Fibroblast of peridontal ligament (primary cell): ENCODE measurements at regions not wholly inside any gene's neighbourhood (a gene's known extent, or its start where the extent isn't known, plus 50 kb on each side); places are given as distances from the start of the nearest gene placed in this dataset.
"Not testable (repeated sequence)": the region's sequence is repeated elsewhere in the genome, so short reads cannot be mapped to it uniquely, and the experiment has no call there.

Experiments
- DNase-seq: peaks from one replicate; pipeline ENCODE4 v3.0.0-alpha.2; 2010; ENCODE audit errors: extremely low read depth

DNA sequence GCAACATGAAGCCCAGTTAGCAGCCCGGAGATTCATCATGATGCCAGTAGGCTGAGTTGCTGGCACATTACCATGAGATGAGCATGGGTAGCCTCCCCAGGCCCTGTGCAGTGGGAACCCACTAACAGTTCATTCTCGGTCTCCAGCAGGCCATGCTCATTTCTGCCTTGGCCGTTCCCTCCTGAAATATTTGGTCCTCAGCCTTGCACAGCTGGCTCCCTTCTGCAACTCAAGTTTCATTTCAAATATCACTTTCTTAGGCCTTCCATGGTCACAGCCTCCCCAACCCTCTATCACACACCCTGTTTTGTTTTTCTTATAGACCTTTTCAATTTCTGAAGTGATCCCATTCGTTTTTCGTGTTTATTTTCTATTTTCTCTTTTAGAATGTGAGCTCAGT, 125.4 kb upstream of the VLDLR start:
- no peak for DNase-seq

DNA sequence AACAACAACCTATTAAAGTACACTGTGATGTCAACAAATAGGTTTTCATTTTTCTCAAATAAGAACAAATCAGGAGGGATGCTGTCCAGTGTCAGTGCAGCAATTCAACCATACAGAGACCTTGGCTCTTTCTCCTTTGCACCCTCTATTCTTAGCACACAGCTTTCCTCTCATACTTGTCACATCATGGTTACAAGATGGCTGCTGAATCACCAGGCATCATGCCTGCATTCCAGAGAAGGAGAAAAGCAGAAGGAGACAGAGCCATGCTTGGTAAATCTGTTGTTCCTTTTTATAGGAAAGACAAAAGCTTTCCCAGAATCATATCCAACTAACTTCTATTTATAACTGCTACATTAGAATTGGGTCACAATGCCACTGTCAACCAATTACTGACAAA, 124.7 kb upstream of the VLDLR start:
- DNase-seq = no peak

DNA sequence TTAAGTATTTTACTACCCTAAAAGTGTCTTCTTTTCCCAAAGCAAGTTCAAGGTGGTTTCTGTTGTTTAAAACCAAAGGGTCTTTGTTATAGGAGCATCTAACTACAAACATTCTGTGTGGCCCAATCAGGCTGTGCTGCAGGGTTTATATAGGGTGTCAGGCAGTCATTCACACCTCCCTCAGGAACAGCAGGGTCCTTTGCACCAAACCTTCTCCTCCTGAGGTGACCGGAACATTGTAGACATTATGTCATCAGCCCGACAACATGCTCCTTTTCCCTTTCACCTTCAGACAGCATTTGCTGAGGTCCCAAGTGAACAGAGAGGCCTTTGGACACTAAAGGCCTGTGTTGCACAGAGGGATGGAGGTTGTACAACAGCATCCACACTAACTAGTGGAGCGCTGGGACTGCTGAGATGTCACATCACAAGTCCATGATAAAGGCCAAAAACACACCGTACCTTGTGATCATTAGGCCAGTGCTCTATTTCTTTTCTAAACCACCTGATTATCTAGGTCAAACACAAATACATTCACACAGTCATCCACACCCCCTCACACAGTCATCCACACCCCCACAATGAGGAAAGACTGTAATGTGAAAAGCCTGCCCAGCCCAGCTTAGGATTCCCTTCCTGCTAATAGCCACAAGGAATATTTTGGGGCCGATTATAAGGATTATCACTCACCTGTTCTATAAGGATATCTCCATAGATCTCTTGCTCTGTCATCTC, 123.8 kb upstream of the VLDLR start:
- DNase-seq = no peak

- no peak for DNase-seq
These were observed 119.4 kb upstream of the VLDLR start for GRCh38 chr9:2502210-2502609.

- peak; percentile 12 for DNase-seq
These were observed 118.8 kb upstream of the VLDLR start for GRCh38 chr9:2502760-2503159.

DNA sequence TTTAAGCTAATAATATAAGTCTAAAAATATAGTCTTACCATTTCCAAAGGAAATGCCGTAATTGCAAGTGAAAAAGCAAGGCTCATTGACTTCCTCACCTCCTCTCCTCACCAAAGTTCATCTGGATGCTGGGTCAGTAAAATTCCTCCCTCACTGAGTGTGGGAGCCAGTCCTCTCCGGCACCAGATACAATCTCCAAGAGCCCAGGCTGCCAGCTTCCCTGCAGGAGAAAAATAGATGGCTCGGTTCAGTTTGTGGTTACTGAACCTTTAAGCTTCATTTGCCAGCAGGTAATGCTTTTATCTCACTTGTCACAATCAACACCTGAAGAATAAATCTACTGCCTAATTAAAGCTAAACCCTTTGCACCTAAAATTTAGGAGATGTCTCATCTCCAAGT, 115.3 kb upstream of the VLDLR start:
- DNase-seq = no peak

DNA sequence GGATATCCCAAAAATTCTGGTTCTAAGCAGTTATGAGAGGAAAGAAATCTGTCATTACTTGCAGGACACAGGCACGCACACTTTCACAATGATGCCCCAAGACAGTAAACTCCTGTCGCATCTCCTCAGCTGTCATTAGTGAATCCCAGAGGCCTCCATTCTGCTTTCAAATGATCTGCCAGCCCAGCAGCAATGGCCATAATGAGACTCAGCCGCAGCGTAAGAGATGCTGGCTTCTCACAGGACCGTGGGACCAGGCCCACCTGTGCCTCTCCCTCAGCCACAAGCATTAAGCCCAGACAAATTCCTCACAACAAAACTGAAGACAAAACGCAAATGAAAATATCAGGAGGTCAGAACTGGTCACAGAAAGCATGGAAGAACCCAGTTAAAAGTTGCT, 98.0 kb upstream of the VLDLR start:
- DNase-seq = no peak

DNA sequence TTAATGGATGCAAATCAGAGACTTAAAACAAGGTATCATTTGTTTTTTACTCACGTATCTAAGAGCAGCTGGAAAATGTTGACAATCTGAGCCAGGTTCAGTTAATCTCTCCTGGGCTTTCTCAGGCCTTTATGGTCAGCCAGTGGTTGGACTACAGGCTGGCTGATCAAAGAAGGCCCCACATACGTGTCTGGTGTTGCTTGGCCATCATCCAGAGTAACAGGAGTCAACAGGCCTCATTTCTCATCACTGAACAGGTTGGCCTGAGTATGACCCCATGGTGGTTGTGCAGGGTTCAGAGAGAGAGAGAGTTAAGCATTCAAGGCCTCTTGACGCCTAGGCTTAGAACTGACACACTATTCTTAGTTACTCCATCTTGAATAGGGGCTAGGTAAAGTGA, 97.0 kb upstream of the VLDLR start:
- DNase-seq = no peak

GRCh38 chr9:2525147-2525546, 96.4 kb upstream of the VLDLR start:
- no peak for DNase-seq

DNA sequence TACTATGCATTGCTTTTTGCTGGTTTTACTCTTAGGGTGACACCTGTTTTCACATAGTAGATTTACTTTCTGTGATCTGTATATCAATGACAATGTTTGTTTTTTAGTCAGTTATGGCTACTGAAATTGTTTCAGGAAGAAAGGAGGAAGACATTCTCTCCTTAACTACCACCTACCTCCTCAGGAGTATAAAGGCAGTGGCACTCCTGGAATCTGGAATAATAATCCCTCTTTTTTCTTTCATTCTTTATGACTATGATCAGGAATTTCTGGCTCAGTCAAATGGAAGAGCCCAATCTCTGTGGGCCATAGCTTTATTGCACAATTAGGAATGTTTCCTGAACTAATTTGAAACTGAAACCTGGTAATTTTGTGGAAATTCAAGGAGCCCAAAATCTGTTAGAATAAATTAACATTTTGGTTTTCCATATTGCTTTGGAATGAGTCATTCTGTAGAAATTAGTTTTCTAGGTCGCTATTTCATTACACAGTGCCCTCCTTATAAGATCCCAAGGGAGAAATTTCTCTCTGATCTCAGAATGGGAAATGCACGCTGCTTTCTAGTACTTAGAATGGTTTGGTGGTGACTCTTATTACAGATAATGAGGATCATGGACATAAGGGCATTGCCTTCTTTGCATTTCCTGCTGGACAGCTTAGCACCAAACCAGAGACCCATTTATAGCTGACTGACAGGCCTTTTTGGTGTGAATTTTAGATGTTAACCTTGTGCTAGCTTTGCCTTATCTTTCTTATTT, 95.3 kb upstream of the VLDLR start:
- peak; percentile 3 for DNase-seq

DNA sequence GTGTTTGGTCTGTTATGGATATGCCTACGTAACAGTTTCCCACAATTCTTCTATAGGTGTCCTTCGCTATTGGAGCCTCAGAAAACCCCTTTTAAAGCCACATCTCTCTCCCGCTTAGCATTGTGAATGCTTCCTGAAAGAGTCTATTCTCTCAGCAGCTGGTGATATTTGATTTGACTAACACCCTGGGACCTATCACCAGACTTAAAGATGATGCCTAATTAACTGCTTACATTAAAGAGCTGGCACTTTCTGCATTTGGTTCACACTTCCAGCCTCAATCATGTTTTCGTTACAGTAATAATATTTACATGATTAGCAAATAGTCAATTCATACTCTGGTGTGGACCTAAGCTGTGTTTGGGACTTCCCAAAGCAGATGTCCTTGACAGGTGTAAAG, 90.1 kb upstream of the VLDLR start:
- DNase-seq = no peak

GRCh38 chr9:2536511-2536910, 85.1 kb upstream of the VLDLR start:
- no peak for DNase-seq

- no peak for DNase-seq
These were observed 75.6 kb upstream of the VLDLR start for GRCh38 chr9:2545881-2546490.

GRCh38 chr9:2555899-2556600, 65.5 kb upstream of the VLDLR start:
- not testable (repeated sequence) for DNase-seq

DNA sequence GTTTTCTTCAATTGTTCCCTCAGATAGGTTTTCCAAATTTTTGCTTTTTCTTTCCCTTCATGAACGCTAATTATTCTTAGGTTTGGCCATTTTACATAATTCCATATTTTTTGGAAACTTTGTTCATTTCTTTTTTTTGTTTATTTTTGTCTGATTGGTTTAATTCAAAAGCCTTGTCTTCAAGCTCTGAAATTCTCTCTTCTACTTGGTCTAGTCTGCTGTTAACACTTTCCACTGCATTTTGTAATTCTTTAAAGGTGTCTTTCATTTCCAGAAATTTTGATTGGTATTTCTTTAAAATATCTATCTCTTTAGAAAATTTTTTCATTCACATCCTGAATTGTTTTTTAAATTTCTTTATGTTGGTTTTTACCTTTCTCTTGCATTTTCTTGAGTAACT, 63.9 kb upstream of the VLDLR start:
- DNase-seq = no peak

DNA sequence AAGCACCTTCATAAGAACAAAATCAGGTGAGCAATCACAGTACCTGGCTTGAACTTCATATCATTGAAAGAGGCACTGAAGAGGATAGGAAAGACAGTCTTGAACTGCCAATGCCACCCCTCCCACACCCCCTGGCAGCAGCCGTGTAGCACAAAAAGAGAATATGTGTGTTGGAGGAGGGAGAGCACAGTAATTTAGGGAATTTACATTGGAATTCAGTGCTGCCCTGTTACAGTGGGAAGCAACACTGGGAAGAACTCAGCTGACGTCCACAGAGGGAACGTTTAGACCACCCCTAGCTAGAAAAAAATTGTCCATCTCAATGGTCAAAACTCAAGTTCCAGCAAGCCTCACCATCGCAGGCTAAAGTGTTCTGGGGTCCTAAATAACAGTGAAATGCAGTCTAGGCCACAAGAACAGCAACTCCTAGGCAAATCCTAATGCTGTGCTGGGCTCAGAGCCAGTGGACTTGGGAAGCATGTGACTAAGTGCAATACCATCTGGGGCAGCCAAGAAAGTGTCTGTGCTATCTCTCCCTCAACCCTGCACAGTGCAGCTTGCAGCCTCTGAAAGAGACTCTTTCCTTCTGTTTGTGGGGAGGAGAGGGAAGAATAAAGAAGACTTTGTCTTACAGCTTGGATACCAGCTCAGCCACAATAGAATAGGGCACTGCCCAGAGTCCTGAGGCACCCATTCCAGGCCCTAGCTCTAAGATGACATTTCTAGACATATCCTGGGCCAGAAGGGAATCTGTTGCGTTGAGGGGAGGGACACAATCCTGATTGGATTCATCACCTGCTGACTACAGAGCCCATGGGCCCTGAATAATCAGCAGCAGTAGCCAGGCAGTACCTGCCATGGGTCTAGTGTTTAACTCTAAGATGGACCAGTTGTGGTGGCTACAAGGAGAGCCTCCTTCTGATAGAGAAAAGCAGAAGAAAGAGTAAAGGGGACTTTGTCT, 62.1 kb upstream of the VLDLR start:
- peak; percentile 93 for DNase-seq

GRCh38 chr9:2560180-2560579, 61.4 kb upstream of the VLDLR start:
- no peak for DNase-seq

DNA sequence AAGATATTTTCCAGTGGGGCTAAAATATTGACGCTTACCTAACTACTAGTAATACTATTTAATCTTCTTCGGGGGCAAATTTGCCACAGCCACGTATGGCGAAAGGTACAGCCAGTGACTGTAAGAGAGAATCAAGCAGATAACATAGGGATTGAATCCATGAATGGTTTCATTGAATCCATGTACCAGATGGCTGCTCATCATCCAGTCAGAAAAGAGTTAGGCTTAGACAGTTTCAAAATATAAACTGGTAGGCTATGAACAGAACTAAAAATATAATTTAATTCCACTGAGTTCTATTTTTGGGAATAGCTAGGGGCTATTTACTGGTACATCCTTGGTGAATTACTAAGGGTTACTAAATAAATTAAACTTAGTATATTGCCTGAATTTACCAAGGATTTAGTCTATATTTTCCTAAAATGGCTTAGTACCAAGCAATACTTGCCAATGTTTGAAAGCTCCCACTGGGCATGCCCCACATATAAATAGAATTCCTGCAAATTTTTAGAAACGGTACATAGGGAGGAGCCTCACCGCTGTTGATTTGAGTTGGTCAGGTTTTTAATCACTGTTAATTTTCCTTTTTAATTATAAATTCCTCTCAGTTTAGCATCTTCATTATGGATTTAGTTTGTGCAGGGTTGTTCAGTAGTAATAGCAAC, 55.8 kb upstream of the VLDLR start:
- DNase-seq = no peak

DNA sequence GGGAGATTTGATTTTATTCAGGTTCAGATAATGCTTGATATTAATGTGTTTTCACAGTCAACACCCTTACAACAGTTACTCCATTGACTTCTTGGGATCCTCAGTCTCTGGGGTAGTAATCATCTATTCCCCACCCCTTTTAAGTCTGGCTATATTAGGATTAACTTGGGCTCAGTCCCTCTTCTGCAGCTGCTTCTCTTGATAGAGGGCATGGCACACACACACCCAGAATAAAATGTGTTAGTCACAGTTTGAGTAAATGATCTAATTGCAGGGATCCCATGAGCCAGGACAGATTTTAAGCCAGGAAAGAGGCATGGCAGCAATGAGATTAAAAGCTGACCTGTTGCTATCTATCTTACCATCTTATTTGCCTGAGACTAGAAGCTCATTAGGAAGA, 53.7 kb upstream of the VLDLR start:
- DNase-seq = no peak

GRCh38 chr9:2568689-2569088, 52.9 kb upstream of the VLDLR start:
- DNase-seq = no peak
